Neuronal stem cell (in vitro differentiated cells): ENCODE measurements at regions not wholly inside any gene's neighbourhood (a gene's known extent, or its start where the extent isn't known, plus 50 kb on each side); places are given as distances from the start of the nearest gene placed in this dataset.

Source experiments
- DNase-seq: peaks from one replicate; pipeline ENCODE4 v3.0.0-alpha.2; 2013; ENCODE audit warnings: low spot score
- H2AFZ ChIP-seq: one replicate; pipeline ENCODE4 v1.6.1; 2013; ENCODE audit warnings: mild to moderate bottlenecking, low read length, inconsistent platforms
- H2AK5ac ChIP-seq: 2 replicates; pipeline ENCODE4 v1.6.1; 2013; ENCODE audit warnings: low read depth, mild to moderate bottlenecking, inconsistent platforms, low read length, moderate library complexity, mixed read lengths
- H2BK120ac ChIP-seq: 2 replicates; pipeline ENCODE4 v1.6.1; 2013; ENCODE audit warnings: low read depth, mild to moderate bottlenecking, inconsistent platforms, low read length, moderate library complexity, mixed read lengths
- H2BK12ac ChIP-seq: one replicate; pipeline ENCODE4 v1.6.1; 2013; ENCODE audit warnings: low read length, inconsistent platforms
- H2BK15ac ChIP-seq: 2 replicates; pipeline ENCODE4 v1.6.1; 2013; ENCODE audit warnings: mild to moderate bottlenecking, low read length, inconsistent platforms, mixed read lengths
- H2BK5ac ChIP-seq: one replicate; pipeline ENCODE4 v1.6.1; 2013; ENCODE audit warnings: inconsistent platforms, mild to moderate bottlenecking, low read length, moderate library complexity
- H3K14ac ChIP-seq: one replicate; pipeline ENCODE4 v1.6.1; 2013; ENCODE audit warnings: low read length, inconsistent platforms
- H3K18ac ChIP-seq: 2 replicates; pipeline ENCODE4 v1.6.1; 2013; ENCODE audit warnings: low read length, inconsistent platforms
- H3K23ac ChIP-seq: 2 replicates; pipeline ENCODE4 v1.6.1; 2013; ENCODE audit warnings: low read depth, mild to moderate bottlenecking, mixed read lengths, low read length, inconsistent platforms; ENCODE audit not compliant: poor library complexity
- H3K27ac ChIP-seq: replicated peaks from 3 replicates; pipeline ENCODE4 v1.5.1; 2013; ENCODE audit warnings: low read length, inconsistent platforms
- H3K27me3 ChIP-seq, 3 experiments: 2 replicates each; pipeline ENCODE4 v1.6.1; 2013; ENCODE audit warnings: low read length in 3 of 3, mild to moderate bottlenecking in 2 of 3, inconsistent platforms in 1 of 3, low read depth in 1 of 3, mixed read lengths in 1 of 3, moderate library complexity in 1 of 3; ENCODE audit not compliant: control insufficient read depth in 3 of 3, insufficient read depth in 3 of 3
- H3K36me3 ChIP-seq, 2 donors: replicated peaks in 1 of 2; 2 replicates each; pipeline ENCODE4 v1.6.1; 2013; ENCODE audit warnings: low read length in 2 of 2; ENCODE audit not compliant: control insufficient read depth in 2 of 2, insufficient read depth in 2 of 2
- H3K4ac ChIP-seq: 2 replicates; pipeline ENCODE4 v1.6.1; 2013; ENCODE audit warnings: inconsistent platforms, mild to moderate bottlenecking, low read length, moderate library complexity
- H3K4me1 ChIP-seq, 2 donors: 1 replicate in 1 of 2; 2 replicates in 1 of 2; pipeline ENCODE4 v1.6.1; 2013; ENCODE audit warnings: low read length in 2 of 2, low read depth in 1 of 2; ENCODE audit not compliant: control insufficient read depth in 2 of 2, insufficient read depth in 1 of 2
- H3K4me2 ChIP-seq: one replicate; pipeline ENCODE4 v1.6.1; 2013; ENCODE audit warnings: mild to moderate bottlenecking, low read length, inconsistent platforms; ENCODE audit not compliant: insufficient read depth, poor library complexity, severe bottlenecking
- H3K4me3 ChIP-seq, 2 donors: 2 replicates each; pipeline ENCODE4 v1.5.1; 2013; ENCODE audit warnings: low read length in 2 of 2, mild to moderate bottlenecking in 2 of 2, inconsistent platforms in 1 of 2, moderate library complexity in 1 of 2
- H3K79me1 ChIP-seq: one replicate; pipeline ENCODE4 v1.6.1; 2013; ENCODE audit warnings: low read depth, mild to moderate bottlenecking, inconsistent platforms, low read length, moderate library complexity
- H3K9ac ChIP-seq: one replicate; pipeline ENCODE4 v1.6.1; 2013; ENCODE audit warnings: mild to moderate bottlenecking, low read depth, low read length, inconsistent platforms; ENCODE audit not compliant: poor library complexity
- H3K9me3 ChIP-seq, 2 donors: replicated peaks in 1 of 2; 2 replicates each; pipeline versions ENCODE3 to v1.6.1; 2013; ENCODE audit warnings: low read length in 2 of 2, mild to moderate bottlenecking in 2 of 2, inconsistent platforms in 1 of 2, low read depth in 1 of 2, mixed read lengths in 1 of 2, moderate library complexity in 1 of 2; ENCODE audit not compliant: control insufficient read depth in 2 of 2, insufficient read depth in 1 of 2
- H4K8ac ChIP-seq: one replicate; pipeline ENCODE4 v1.6.1; 2013; ENCODE audit warnings: low read depth, mild to moderate bottlenecking, inconsistent platforms, low read length, moderate library complexity
- H4K91ac ChIP-seq: one replicate; pipeline ENCODE4 v1.6.1; 2013; ENCODE audit warnings: low read length, low read depth, mild to moderate bottlenecking, inconsistent platforms; ENCODE audit not compliant: poor library complexity
- WGBS, 2 donors: extraction: QIAGEN DNeasy Blood & Tissue Kit; methylation state at CpG; one replicate each; pipeline ENCODE4 v1.1.7; 2013; ENCODE audit warnings: missing lambda C conversion rate in 2 of 2, mixed read lengths in 1 of 2; ENCODE audit not compliant: insufficient read length in 2 of 2, insufficient replicate concordance in 1 of 2; ENCODE audit errors: extremely low coverage in 2 of 2; 5-methylcytosine and 5-hydroxymethylcytosine counted together

DNA sequence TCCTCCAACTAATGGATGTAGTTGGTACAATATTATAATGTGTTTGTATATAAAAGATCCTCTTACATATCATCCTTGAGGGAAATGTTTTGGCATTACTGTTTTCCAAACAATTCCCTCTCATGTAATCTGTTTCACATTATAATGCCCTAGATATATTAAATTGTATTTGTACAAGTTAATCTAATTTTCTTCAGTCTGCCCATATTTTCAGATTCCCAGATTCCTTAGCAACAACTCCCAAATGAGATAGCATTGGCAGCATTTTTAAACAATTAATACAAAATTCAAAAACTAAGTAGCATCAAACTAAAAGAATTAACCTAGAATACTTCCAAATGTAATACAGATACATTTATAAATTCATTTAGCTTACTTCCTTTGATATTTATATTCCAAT is 860.2 kb downstream of the C12orf50 start:
- no peak overlapping the region for H3K18ac ChIP-seq
- H3K4me2 ChIP-seq = no peak overlapping the region
- no peaks in the 10 kb centered on the region for H3K27me3 ChIP-seq
- no peaks in the 10 kb centered on the region for H3K79me1 ChIP-seq
- no peak overlapping the region for H3K4ac ChIP-seq
- no peak overlapping the region for H4K8ac ChIP-seq
- no peaks in the 10 kb centered on the region for H3K36me3 ChIP-seq
- H2AK5ac ChIP-seq = no peak overlapping the region
- no peaks in the 10 kb centered on the region for H3K4me1 ChIP-seq
- no peak overlapping the region for H2BK5ac ChIP-seq
- no peak overlapping the region for H2BK12ac ChIP-seq
- DNase-seq = no peak
- no peak overlapping the region for H3K23ac ChIP-seq
- H3K14ac ChIP-seq = no peak overlapping the region
- no peak overlapping the region for H2BK120ac ChIP-seq
- H3K9ac ChIP-seq = no peak overlapping the region
- H2BK15ac ChIP-seq = no peak overlapping the region
- H3K9me3 ChIP-seq = peaks cover 9 to 11% of the 10 kb centered on the region in 2 donors
- no peak overlapping the region for H3K27ac ChIP-seq
- H3K4me3 ChIP-seq = no peak overlapping the region
- H4K91ac ChIP-seq = no peak overlapping the region
- H2AFZ ChIP-seq = no peak overlapping the region

- Histone ChIP-seq H3K9me3 (peaks cover 9 to 11% of the 10 kb centered on the region in 2 donors), H2BK15ac (no peak overlapping the region), H2BK12ac (no peak overlapping the region), H3K36me3 (no peaks in the 10 kb centered on the region), H3K4me3 (peak overlapping the region in 1 of 2 donors; percentile 46), H2AFZ (no peak overlapping the region), H2AK5ac (no peak overlapping the region), H3K9ac (no peak overlapping the region), H3K18ac (no peak overlapping the region), H3K27me3 (no peaks in the 10 kb centered on the region), H3K14ac (no peak overlapping the region), H2BK120ac (no peak overlapping the region), H3K4me2 (no peak overlapping the region), H4K8ac (no peak overlapping the region), H3K27ac (no peak overlapping the region), H2BK5ac (no peak overlapping the region), H3K79me1 (no peaks in the 10 kb centered on the region), H3K23ac (no peak overlapping the region), H3K4me1 (no peaks in the 10 kb centered on the region), H4K91ac (no peak overlapping the region), H3K4ac (no peak overlapping the region)
- no peak for DNase-seq
- no CpG with 5 or more reads among the region's 3 CpGs for WGBS, 2 donors
Observed at GRCh38 chr12:87165733-87166375, 863.3 kb downstream of the C12orf50 start.

DNA sequence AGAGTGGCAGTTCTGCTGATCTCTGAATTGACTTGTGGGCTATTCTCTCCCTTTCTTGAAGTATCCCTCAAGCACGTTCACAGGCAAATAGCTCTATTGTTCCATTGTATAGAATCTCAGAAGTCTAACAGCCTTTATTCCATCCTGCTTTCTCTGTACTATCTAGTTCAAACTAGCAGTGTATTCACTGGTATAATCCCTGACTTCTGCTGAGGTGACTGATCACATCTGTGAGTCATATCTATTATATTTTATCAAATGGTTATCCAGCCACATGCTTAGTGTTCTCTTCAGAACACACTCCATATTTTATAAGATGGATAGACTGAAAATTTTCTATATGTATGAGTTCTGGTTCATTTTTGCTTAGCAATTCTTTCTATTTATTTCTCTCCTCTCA is 866.1 kb downstream of the C12orf50 start:
- Histone ChIP-seq H3K27ac (no peak overlapping the region), H4K91ac (no peak overlapping the region), H2BK5ac (no peak overlapping the region), H3K4ac (no peak overlapping the region), H2BK15ac (no peak overlapping the region), H3K36me3 (no peaks in the 10 kb centered on the region), H3K9me3 (peaks cover 9 to 11% of the 10 kb centered on the region in 2 donors), H3K9ac (no peak overlapping the region), H2AK5ac (no peak overlapping the region), H3K18ac (no peak overlapping the region), H3K79me1 (no peaks in the 10 kb centered on the region), H3K4me1 (no peaks in the 10 kb centered on the region), H3K14ac (no peak overlapping the region), H3K4me3 (no peak overlapping the region), H2BK12ac (no peak overlapping the region), H3K27me3 (no peaks in the 10 kb centered on the region), H2AFZ (peak overlapping the region; percentile 32), H3K23ac (no peak overlapping the region), H2BK120ac (no peak overlapping the region), H4K8ac (no peak overlapping the region), H3K4me2 (no peak overlapping the region)
- WGBS, 2 donors = no CpG with 5 or more reads among the region's 1 CpG
- DNase-seq = no peak

DNA sequence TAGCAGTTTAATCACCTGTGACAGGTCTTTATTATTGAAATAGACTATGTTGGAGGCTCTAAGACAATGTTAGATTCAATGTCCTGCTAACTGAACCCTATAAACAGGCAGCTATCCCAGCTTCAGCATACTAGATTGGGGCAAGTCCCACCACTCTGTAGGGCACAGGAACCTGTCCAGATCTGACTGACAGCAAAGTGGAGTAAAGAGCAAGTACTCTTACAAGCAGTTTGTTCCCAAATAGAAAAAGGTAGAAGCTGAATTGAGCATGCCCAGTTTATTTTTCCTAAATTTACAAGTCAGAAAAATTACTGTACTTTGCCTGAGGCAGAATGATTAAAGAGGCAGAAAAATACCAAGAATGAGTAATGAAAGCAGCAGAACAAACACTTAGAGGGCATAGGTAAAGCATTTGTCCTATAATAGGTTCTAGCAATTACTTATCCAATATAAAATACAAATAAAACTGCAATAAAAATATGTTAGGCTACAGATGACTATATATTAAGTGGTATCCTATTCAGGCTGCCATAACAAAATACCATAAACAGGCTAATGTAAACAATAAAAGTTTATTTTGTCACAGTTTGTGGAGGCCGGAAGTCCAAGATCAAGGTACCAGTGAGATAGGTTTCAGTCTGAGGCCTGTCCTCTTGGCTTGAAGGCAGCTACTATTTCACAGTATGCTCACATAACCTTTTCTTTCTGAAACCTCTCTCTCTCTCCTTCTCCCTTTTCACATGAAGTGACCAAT is 868.2 kb downstream of the C12orf50 start:
- H2AK5ac ChIP-seq = no peak overlapping the region
- H3K18ac ChIP-seq = no peak overlapping the region
- H2BK5ac ChIP-seq = no peak overlapping the region
- no peak overlapping the region for H3K4me2 ChIP-seq
- H3K4me1 ChIP-seq = no peaks in the 10 kb centered on the region
- peak overlapping the region in 1 of 2 donors; percentile 50 for H3K4me3 ChIP-seq
- no peak overlapping the region for H3K9ac ChIP-seq
- H4K8ac ChIP-seq = no peak overlapping the region
- H2BK12ac ChIP-seq = no peak overlapping the region
- peaks cover 8 to 11% of the 10 kb centered on the region in 2 donors for H3K9me3 ChIP-seq
- no peak overlapping the region for H3K27ac ChIP-seq
- no peak overlapping the region for H4K91ac ChIP-seq
- no peak overlapping the region for H2BK120ac ChIP-seq
- no peak overlapping the region for H2BK15ac ChIP-seq
- no CpG with 5 or more reads among the region's 1 CpG for WGBS, 2 donors
- no peaks in the 10 kb centered on the region for H3K36me3 ChIP-seq
- H3K27me3 ChIP-seq = no peaks in the 10 kb centered on the region
- no peak overlapping the region for H3K23ac ChIP-seq
- H3K4ac ChIP-seq = no peak overlapping the region
- H2AFZ ChIP-seq = no peak overlapping the region
- no peaks in the 10 kb centered on the region for H3K79me1 ChIP-seq
- no peak for DNase-seq
- H3K14ac ChIP-seq = no peak overlapping the region
